HG03095 (cell line): ENCODE measurements at regions not wholly inside any gene's neighbourhood (a gene's known extent, or its start where the extent isn't known, plus 50 kb on each side); places are given as distances from the start of the nearest gene placed in this dataset.

Experiments used
- ATAC-seq: cut with Tn5 transposase; IDR thresholded peaks from one replicate; pipeline ENCODE4 v1.9.1; 2021; ENCODE audit warnings: moderate library complexity; ENCODE audit not compliant: unreplicated experiment

- no peak for ATAC-seq
Observed at GRCh38 chr9:13719446-13719845, 440.0 kb upstream of the MPDZ start.

DNA sequence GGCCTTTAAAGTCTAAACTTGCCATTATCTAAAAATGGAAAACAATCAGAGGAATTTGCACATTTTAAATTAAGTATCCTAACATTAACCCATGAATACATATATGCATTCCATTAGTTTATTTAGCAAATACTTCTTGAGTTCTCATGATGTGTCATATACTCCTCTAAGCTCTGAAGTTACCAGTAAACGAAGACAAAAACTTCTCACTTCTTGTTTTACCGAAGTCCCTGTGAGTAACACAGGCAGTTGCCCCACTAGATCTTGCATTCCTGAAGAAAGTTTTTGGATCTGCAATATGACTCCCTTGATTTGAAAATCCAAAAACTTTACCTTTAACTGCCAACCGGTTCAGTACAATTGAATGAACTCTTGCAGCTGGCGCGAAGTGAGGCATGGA lies 439.0 kb upstream of the MPDZ start:
- no peak for ATAC-seq

GRCh38 chr9:13718086-13718485 lies 438.6 kb upstream of the MPDZ start:
- no peak for ATAC-seq

GRCh38 chr9:13717322-13718054 lies 438.0 kb upstream of the MPDZ start:
- ATAC-seq, result no peak

GRCh38 chr9:13716601-13717321 lies 437.3 kb upstream of the MPDZ start:
- ATAC-seq, result no peak

GRCh38 chr9:13716090-13716489 lies 436.6 kb upstream of the MPDZ start:
- no peak for ATAC-seq

DNA sequence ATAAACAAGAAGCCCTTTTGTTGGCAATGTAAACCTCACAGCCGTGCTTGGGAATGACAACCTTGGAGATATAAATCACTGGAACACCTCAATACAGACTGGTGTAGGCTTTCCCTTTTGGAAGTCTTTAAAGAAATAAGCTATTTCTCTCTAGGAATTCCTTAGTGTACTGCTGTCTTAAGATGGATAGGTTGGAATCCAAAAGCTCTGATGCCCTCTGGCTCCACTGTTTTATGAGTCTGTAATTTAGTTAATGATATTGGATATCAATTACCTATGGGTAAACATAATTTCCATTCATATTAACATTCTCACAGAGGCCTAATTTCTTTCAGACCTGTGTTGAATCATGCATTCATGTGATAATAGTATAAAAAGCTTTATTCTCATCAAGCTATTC lies 435.9 kb upstream of the MPDZ start:
- ATAC-seq, result no peak

GRCh38 chr9:13707612-13708576 lies 428.4 kb upstream of the MPDZ start:
- ATAC-seq, result no peak

DNA sequence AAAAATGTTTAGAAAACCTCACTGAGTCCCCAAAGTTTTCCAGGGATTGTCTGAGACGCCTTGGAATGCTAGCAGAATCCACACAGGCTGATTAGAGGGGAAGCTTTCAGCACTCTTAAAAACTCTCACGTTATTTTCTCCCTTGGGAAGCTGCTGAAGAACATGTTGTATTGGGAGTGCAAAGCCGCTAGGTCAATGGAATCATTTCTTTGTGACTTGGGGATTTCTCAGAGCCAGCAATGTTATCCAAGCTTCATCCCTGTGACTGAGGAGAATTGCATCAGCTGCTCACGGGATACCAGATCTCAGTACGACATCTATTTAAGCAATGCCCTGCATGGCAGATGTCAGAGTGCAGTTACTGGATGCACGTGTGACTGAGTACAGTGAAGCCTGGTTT lies 426.4 kb upstream of the MPDZ start:
- ATAC-seq, result no peak

DNA sequence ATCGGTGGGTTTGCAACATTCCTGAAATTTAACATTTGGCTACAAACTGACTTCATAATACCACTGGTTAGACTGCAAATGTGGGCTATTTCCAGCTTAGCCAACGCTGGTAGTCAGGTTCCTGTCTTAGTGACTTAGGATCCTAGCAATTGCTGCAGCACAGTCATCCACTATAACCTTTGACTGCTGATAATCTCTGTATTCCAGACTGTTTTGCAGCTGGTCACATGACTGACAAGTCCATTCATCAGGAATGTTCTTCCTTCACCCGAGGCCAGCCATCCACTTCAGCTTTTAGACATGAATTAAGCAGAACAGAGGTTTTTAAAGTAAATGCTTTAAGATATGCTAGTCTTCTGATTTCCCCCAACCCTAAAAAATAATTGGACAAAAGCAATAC lies 425.9 kb upstream of the MPDZ start:
- no peak for ATAC-seq

- ATAC-seq, result no peak
Observed at GRCh38 chr9:13690595-13690994, 411.1 kb upstream of the MPDZ start.

GRCh38 chr9:13689925-13690324 lies 410.4 kb upstream of the MPDZ start:
- ATAC-seq, result no peak

DNA sequence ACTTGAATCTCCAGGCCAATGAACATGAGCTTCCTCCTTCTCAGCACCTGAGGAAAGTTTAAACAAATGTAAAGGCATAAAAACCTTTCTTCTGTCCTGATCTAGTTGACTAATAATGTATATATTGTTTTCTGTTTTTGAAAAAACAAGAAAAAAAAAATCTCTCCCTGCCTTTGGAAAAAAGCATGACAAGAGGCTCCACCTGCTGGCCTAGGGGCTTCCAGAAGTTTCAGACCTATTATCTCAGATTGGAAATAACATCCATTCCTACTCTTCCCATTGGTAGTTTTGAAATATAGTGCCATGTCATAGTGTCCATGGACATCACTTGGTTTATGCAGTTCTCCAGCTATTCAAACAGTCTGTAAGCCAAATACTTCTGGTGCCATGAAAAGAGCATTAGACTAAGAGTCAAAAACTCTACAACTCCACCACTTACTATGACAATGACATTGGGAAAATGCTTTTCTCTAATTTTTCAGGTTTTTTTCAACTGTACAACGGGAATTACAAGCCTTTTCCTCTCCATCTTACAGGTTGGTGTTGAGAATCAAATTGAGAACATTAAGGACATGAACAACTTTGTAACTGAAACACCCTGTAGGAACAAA lies 409.6 kb upstream of the MPDZ start:
- no peak for ATAC-seq

GRCh38 chr9:13688223-13688989 lies 408.9 kb upstream of the MPDZ start:
- no peak for ATAC-seq

DNA sequence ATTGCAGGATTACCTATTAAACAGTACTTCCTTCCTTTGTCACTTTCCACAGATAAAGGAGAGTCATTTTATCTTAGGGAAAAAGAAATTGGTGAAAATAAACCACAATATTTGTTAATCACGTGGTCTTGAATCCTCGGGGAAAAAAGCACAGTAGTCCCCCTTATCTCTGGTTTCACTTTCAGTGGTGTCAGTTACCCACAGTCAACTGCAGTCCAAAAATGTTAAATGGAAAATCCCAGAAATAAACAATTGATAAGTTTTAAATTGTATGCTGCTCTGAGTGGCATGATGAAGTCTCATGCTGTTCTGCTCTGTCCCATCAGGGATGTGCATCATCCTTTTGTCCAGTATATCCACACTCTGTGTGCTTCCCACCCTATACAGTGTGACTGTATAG lies 405.2 kb upstream of the MPDZ start:
- no peak for ATAC-seq

DNA sequence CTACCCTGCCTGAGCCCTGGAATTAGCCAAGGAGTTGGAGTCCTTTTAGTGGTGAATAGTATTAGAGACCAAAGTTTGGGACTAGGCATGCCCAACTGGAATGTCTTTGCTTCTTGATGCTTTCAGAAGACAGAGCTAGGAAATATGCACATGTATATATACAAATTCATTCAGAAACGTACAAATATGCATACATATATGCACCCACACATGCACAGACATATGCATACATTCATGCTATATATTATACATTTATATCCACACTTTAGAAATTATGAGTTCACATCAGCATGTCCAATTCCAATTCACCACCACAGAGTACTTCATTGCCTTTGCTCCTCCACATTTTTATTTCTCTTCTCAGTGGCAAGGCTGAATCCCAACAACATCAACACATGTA lies 398.3 kb upstream of the MPDZ start:
- no peak for ATAC-seq

- no peak for ATAC-seq
Observed at GRCh38 chr9:13675638-13676000, 396.1 kb upstream of the MPDZ start.

DNA sequence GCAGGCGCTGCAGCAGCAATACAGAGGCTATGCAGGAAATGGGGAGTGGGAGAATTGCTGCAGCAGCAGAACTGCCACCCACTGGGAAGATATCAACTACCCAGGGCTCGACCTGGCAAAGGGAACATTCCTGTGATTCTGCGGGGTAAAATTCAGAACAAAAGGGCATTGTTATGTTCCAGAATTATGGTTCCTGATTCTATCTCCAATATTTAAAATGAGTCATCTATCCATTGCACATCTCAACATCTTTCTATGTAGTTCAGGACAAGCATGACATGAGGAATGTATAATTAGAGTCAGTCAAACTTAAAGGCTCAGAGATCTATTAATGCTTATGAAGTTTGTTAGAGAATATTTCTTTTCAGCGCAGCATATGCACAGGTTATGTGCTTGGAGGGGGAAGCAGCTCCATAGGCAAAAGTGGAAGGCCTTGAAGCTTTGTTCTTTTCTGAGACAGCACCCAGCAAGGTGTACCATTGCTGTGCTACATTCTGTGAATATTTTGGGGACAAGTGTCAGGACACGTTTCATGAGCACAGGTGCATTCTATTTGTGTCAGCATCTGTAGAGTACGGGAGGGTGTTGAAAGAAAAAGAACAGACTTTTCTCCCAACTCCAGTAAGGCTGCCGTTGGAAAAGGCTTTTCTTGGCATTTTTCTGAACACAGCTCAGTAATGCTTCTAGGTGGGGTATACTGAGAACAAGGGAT lies 395.6 kb upstream of the MPDZ start:
- ATAC-seq, result no peak

DNA sequence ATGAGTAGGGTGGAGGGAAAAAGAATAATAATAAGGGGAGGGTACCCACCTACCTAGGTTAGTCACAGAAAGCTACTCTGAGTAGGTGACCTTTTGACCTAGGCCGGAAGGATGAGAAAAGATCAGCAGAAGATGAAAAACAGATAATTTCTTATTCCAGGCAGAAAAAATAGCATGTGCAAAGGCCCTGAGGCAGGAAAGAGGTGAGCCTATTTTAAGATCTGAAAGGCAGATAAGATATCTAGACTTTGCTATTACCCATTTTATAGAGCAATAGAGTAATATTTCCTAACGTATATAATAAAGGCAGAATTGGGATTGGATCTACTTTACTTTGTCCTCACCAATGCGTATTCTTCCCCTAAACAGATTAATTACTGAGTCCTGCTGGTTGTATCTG lies 393.9 kb upstream of the MPDZ start:
- ATAC-seq, result no peak
